ENCODE measurements at regions not wholly inside any gene's neighbourhood (a gene's known extent, or its start where the extent isn't known, plus 50 kb on each side); places are given as distances from the start of the nearest gene placed in this dataset.

DNA sequence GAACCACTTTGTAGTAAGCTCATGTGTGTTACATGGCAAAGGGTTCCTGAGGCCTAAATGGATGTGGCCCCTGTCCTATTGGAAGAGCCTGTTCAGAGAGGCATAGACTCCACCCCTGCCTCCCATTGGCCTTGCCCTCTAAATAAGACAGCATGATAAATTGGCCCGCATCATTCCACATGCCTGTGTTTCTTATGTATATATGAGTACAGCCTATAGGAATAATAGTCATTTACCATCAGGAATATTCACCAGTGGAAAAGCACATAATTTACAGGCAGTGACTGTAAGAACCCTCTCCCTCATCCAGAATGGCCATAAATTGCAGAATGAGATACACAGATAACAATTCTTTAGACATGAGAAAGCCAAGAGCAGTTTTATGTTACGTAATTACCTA lies 519.5 kb upstream of the DAB1 start (continued):
- TF ChIP-seq, protein P1, sequence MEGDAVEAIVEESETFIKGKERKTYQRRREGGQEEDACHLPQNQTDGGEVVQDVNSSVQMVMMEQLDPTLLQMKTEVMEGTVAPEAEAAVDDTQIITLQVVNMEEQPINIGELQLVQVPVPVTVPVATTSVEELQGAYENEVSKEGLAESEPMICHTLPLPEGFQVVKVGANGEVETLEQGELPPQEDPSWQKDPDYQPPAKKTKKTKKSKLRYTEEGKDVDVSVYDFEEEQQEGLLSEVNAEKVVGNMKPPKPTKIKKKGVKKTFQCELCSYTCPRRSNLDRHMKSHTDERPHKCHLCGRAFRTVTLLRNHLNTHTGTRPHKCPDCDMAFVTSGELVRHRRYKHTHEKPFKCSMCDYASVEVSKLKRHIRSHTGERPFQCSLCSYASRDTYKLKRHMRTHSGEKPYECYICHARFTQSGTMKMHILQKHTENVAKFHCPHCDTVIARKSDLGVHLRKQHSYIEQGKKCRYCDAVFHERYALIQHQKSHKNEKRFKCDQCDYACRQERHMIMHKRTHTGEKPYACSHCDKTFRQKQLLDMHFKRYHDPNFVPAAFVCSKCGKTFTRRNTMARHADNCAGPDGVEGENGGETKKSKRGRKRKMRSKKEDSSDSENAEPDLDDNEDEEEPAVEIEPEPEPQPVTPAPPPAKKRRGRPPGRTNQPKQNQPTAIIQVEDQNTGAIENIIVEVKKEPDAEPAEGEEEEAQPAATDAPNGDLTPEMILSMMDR (IDR thresholded peaks at IDR 0.05; ENCODE audit: low read depth, low read length, missing input control), result no peak
- TF ChIP-seq, protein P2, sequence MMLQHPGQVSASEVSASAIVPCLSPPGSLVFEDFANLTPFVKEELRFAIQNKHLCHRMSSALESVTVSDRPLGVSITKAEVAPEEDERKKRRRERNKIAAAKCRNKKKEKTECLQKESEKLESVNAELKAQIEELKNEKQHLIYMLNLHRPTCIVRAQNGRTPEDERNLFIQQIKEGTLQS (IDR thresholded peaks at IDR 0.05), result no peak
- no peak for TF ChIP-seq SP1 (IDR thresholded peaks at IDR 0.05)

DNA sequence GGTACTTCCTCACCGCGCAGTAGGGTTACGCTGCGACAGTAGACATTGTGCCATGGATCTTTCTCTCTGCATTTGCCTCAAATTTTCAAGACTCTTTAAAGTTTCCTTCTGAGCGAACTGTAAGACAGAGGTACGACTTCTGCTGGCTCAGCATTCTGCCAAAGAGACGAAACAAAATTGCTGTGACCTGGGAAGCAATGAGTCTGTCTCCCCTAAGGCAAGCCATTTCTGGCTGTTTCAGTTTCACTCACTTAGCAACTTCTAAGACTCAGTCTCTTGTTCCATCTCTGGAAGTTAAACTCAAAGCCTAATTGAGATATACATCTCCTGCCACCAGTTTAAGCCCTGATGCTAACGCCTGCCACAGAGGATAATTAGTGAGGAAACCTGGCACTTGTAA lies 510.9 kb upstream of the DAB1 start:
- H3K27me3 ChIP-seq (ENCODE audit: control insufficient read depth in 4 of 4, insufficient read depth in 4 of 4, low read length in 3 of 4), result no peaks in the 10 kb centered on the region
- no peak overlapping the region for H3K4me3 ChIP-seq (ENCODE audit: low read depth in 1 of 3, low read length in 3 of 3)
- 89% methylated on average over 8 of the region's 8 CpGs for WGBS
- no peak for TF ChIP-seq FOXA2 (IDR thresholded peaks at IDR 0.05)
- no peak for TF ChIP-seq NR2F2 (IDR thresholded peaks at IDR 0.05)
- no peak for TF ChIP-seq RAD21 (IDR thresholded peaks at IDR 0.05)
- TF ChIP-seq, protein P3, sequence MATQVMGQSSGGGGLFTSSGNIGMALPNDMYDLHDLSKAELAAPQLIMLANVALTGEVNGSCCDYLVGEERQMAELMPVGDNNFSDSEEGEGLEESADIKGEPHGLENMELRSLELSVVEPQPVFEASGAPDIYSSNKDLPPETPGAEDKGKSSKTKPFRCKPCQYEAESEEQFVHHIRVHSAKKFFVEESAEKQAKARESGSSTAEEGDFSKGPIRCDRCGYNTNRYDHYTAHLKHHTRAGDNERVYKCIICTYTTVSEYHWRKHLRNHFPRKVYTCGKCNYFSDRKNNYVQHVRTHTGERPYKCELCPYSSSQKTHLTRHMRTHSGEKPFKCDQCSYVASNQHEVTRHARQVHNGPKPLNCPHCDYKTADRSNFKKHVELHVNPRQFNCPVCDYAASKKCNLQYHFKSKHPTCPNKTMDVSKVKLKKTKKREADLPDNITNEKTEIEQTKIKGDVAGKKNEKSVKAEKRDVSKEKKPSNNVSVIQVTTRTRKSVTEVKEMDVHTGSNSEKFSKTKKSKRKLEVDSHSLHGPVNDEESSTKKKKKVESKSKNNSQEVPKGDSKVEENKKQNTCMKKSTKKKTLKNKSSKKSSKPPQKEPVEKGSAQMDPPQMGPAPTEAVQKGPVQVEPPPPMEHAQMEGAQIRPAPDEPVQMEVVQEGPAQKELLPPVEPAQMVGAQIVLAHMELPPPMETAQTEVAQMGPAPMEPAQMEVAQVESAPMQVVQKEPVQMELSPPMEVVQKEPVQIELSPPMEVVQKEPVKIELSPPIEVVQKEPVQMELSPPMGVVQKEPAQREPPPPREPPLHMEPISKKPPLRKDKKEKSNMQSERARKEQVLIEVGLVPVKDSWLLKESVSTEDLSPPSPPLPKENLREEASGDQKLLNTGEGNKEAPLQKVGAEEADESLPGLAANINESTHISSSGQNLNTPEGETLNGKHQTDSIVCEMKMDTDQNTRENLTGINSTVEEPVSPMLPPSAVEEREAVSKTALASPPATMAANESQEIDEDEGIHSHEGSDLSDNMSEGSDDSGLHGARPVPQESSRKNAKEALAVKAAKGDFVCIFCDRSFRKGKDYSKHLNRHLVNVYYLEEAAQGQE (IDR thresholded peaks at IDR 0.05), result no peak
- TF ChIP-seq EGR1 (IDR thresholded peaks at IDR 0.05; ENCODE audit: low read depth in 2 of 2), result no peak
- TF ChIP-seq, protein P4, sequence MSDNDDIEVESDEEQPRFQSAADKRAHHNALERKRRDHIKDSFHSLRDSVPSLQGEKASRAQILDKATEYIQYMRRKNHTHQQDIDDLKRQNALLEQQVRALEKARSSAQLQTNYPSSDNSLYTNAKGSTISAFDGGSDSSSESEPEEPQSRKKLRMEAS (IDR thresholded peaks at IDR 0.05), result no peak
- TF ChIP-seq SP1 (IDR thresholded peaks at IDR 0.05), result no peak
- TF ChIP-seq, protein P2 (IDR thresholded peaks at IDR 0.05), result no peak
- TF ChIP-seq, protein P1 (IDR thresholded peaks at IDR 0.05; ENCODE audit: low read depth, low read length, missing input control), result no peak
- TF ChIP-seq RXRA (IDR thresholded peaks at IDR 0.05), result no peak
- TF ChIP-seq TAF1 (conservative IDR thresholded peaks at IDR 0.05), result no peak
- no peak for TF ChIP-seq HNF4A (conservative IDR thresholded peaks at IDR 0.05)
- no peak overlapping the region for H3K9ac ChIP-seq (ENCODE audit: low read depth in 1 of 2, low read length in 2 of 2)
- H3K36me3 ChIP-seq (ENCODE audit: control insufficient read depth in 4 of 4, insufficient read depth in 3 of 4, low read depth in 1 of 4, low read length in 3 of 4), result no peaks in the 10 kb centered on the region
- no peaks in the 10 kb centered on the region for H3K4me1 ChIP-seq (ENCODE audit: control insufficient read depth in 4 of 4, insufficient read depth in 4 of 4, low read length in 3 of 4)
- peaks cover 0 to 3% (median 0%) of the 10 kb centered on the region in 4 donors for H3K9me3 ChIP-seq (ENCODE audit: control insufficient read depth in 4 of 4, low read length in 3 of 4)
- H3K27ac ChIP-seq (ENCODE audit: low read depth in 1 of 2, low read length in 2 of 2), result no peak overlapping the region
- no peak for DNase-seq (ENCODE audit: low spot score)

Measured in liver (tissue), 8 donors.